ENCODE measurements at regions not wholly inside any gene's neighbourhood (a gene's known extent, or its start where the extent isn't known, plus 50 kb on each side); places are given as distances from the start of the nearest gene placed in this dataset.

DNA sequence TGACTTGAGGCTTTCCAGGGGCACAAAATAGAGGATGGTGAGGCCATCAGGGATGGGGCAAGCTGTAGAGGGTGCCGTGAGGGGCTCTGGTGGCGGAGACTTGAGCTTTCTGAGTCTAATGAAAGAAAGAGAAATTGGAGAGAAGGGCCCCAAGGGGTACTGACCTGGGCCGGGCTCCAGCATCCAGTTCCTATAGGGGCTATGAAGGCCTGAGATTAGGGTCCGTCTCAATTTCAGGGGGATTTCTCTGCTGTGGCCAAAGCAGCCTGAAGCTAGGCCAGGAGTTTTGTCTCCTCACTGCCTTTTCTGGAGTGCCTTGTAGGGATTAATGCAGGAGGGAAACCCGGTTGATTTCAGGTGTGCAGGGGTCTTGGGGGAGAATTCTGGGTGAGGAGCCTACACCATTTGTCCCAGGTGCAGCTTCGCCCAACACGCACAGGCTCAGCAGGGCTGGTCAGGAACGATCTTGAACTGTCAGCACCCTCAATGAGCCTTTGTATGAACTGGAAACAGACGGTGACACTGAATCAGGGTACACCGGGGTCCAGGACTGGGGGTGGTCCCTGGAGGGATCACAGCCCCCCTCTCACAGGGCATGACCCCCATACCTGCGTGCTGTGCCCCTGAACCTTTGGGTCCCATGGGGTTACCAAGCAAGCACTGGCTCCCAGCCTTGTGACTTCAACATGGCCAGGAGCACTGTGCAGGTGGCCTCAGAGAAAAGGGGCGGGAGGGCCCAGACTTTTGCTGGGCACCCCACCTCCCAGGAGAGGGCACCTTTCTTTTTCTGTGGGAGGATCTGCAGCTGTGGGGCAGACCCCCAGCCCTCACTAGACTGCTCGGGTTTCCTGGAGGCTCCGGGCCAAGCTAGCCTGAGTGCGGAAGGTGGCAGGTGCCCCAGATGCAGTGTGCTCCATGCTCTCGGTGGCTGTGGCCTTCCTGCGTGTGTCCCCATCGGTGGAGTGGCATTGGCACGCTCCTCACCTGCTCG is 122.9 kb upstream of the RET start:
- DNase-seq (ENCODE audit: low spot score) = peak; percentile 1
- TF ChIP-seq, protein P1, sequence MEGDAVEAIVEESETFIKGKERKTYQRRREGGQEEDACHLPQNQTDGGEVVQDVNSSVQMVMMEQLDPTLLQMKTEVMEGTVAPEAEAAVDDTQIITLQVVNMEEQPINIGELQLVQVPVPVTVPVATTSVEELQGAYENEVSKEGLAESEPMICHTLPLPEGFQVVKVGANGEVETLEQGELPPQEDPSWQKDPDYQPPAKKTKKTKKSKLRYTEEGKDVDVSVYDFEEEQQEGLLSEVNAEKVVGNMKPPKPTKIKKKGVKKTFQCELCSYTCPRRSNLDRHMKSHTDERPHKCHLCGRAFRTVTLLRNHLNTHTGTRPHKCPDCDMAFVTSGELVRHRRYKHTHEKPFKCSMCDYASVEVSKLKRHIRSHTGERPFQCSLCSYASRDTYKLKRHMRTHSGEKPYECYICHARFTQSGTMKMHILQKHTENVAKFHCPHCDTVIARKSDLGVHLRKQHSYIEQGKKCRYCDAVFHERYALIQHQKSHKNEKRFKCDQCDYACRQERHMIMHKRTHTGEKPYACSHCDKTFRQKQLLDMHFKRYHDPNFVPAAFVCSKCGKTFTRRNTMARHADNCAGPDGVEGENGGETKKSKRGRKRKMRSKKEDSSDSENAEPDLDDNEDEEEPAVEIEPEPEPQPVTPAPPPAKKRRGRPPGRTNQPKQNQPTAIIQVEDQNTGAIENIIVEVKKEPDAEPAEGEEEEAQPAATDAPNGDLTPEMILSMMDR (IDR thresholded peaks at IDR 0.05; ENCODE audit: unreplicated experiment) = no peak
- Mint-ChIP-seq H3K27me3 (ENCODE audit: unreplicated experiment) (peaks cover 9% of the 10 kb centered on the region), H3K9me3 (ENCODE audit: unreplicated experiment) (no peaks in the 10 kb centered on the region), H3K4me3 (ENCODE audit: unreplicated experiment) (peak overlapping the region; percentile 42), H3K36me3 (ENCODE audit: low read depth, unreplicated experiment) (no peaks in the 10 kb centered on the region), H3K4me1 (ENCODE audit: unreplicated experiment) (peaks cover 8% of the 10 kb centered on the region), H3K27ac (ENCODE audit: unreplicated experiment) (no peak overlapping the region)

- Mint-ChIP-seq H3K27ac (ENCODE audit: unreplicated experiment) (no peak overlapping the region), H3K27me3 (ENCODE audit: unreplicated experiment) (peaks cover 9% of the 10 kb centered on the region), H3K36me3 (ENCODE audit: low read depth, unreplicated experiment) (no peaks in the 10 kb centered on the region), H3K9me3 (ENCODE audit: unreplicated experiment) (no peaks in the 10 kb centered on the region), H3K4me1 (ENCODE audit: unreplicated experiment) (peaks cover 8% of the 10 kb centered on the region), H3K4me3 (ENCODE audit: unreplicated experiment) (no peak overlapping the region)
- DNase-seq (ENCODE audit: low spot score) = peak; percentile 1
- TF ChIP-seq, protein P1 (IDR thresholded peaks at IDR 0.05; ENCODE audit: unreplicated experiment) = no peak
Measured at GRCh38 chr10:42954766-42955492, 121.9 kb upstream of the RET start.

DNA sequence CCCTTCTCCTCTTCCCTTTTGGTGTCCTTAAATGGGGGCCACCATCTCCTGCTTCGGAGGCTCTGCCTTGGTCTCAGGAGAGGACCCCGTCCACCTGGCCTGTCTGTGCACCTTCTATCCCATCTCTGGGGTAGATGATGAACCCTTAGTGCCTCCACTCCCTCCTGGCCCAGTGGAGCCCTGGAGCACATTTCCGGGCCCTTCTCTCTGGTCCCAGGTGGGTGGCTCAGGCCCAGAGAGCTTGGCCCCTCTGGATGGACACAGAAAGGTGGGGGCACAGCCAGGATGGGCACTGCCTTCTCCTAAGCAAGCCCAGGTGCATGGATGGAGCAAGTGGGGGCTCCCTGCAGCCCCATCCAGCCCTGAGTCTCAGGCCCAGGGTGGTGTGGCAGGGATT is 121.4 kb upstream of the RET start:
- Mint-ChIP-seq H3K27ac (ENCODE audit: unreplicated experiment) (no peak overlapping the region), H3K27me3 (ENCODE audit: unreplicated experiment) (peaks cover 9% of the 10 kb centered on the region), H3K9me3 (ENCODE audit: unreplicated experiment) (no peaks in the 10 kb centered on the region), H3K36me3 (ENCODE audit: low read depth, unreplicated experiment) (no peaks in the 10 kb centered on the region), H3K4me3 (ENCODE audit: unreplicated experiment) (no peak overlapping the region), H3K4me1 (ENCODE audit: unreplicated experiment) (peaks cover 8% of the 10 kb centered on the region)
- peak; percentile 1 for DNase-seq (ENCODE audit: low spot score)
- TF ChIP-seq, protein P1 (IDR thresholded peaks at IDR 0.05; ENCODE audit: unreplicated experiment) = no peak

DNA sequence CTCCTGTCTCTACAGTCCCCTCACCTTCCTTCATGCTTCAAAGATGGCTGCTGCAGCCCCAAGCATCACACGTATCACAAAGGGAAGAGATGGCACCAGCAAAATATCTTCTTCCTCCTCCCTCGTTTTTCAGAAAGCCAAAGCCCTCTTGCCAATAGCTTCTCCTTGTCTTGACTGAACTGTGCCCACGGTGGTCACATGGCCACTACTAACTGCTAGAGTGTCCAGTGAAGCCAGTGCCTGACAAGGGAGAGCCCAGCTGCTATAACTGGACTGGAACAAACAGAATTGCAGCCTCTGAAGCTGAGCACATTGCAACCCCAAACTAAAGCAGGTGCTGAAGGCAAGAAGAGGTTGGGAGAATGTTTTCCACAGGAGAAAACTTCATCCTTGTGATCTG is 120.8 kb upstream of the RET start:
- DNase-seq (ENCODE audit: low spot score) = peak; percentile 0
- H3K4me1 Mint-ChIP-seq (ENCODE audit: unreplicated experiment) = peaks cover 8% of the 10 kb centered on the region
- H3K27ac Mint-ChIP-seq (ENCODE audit: unreplicated experiment) = no peak overlapping the region
- H3K36me3 Mint-ChIP-seq (ENCODE audit: low read depth, unreplicated experiment) = no peaks in the 10 kb centered on the region
- peaks cover 7% of the 10 kb centered on the region for H3K27me3 Mint-ChIP-seq (ENCODE audit: unreplicated experiment)
- H3K9me3 Mint-ChIP-seq (ENCODE audit: unreplicated experiment) = no peaks in the 10 kb centered on the region
- H3K4me3 Mint-ChIP-seq (ENCODE audit: unreplicated experiment) = no peak overlapping the region
- TF ChIP-seq, protein P1 (IDR thresholded peaks at IDR 0.05; ENCODE audit: unreplicated experiment) = no peak
